GM21390 (cell line): ENCODE measurements at regions not wholly inside any gene's neighbourhood (a gene's known extent, or its start where the extent isn't known, plus 50 kb on each side); places are given as distances from the start of the nearest gene placed in this dataset.

Source experiments
- ATAC-seq: cut with Tn5 transposase; IDR thresholded peaks from one replicate; pipeline ENCODE4 v1.9.1; 2021; ENCODE audit not compliant: unreplicated experiment

GRCh38 chr11:27287205-27287604 is 75.8 kb downstream of the CCDC34 start:
- ATAC-seq = no peak

DNA sequence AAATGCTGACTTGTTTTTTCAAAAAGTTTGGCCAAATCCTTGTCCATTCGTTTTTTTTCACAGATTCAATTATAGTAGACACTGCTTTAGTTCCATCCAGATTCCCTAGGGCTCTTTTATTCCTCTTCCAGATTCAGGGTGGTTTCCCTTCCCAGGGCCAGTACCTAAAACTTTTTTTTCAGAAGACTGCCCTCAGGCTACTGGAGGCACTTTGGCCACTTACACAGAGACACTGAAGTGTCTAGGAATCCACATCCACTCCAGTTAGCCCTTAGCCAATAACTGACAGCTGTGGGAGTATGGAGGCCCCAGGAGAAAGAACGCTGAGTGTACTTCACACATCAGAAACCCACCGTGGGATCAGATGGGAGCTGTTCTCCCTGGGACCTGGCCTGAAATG is 77.3 kb downstream of the CCDC34 start:
- ATAC-seq = no peak

GRCh38 chr11:27282806-27283205 is 80.2 kb downstream of the CCDC34 start:
- ATAC-seq = no peak

DNA sequence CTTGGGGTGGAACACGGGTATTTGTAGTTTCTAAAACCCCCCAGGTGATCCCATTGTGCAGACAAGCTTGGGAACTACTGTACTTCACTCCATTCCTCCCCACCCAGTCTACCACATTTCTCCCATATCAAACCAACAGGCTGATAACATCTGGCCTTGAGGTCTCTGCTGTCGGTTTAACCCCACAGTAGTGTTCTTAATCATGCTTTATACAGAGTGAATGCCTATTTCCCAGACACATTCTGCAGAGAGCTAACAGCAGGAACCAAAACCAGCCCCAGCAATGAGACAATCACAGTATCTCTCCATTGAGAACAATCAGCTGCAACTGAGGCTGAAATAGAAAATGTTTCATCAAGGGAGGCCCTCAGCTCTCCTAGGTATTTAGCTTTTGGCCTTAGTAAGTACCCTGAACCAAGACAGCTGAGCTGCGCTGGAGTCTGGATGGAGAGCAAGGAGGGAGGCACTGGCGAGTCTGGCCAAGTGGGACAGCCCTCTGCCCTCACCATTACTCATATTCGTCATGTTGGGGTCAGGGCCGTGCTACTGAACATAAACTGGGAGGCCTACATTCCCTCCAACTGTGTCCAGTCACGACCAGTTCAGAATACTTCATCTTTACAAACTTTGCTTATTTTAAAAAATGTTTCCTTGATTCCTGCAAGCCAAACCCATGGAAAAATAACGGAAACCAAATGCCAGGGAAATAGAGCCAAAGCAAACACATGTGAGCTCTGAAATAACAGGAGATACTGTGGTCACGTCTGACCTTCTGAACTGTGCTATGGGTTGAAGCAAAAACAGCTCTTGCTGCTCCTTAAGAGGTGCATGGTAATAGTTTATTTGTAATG is 81.0 kb downstream of the CCDC34 start:
- no peak for ATAC-seq

GRCh38 chr11:27281276-27281675 is 81.7 kb downstream of the CCDC34 start:
- ATAC-seq = no peak

DNA sequence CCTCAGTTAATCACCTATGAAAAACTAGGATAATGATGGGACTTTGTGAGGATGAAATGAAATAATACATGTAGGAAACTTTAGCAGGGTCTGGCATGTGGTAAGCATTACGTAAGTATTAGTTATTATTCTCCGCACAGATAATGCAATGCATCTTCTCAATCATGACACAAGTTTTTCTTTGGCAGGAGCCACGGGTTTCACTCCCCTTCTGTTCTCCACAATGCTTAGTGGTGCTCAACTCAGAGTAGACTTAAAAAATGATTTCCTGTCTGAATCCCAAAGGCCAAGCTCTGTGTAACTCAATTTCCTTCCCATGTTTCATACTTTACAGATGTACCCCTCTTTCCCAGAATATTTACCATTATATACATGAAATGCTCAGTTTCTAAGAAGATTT is 82.9 kb downstream of the CCDC34 start:
- ATAC-seq = no peak

DNA sequence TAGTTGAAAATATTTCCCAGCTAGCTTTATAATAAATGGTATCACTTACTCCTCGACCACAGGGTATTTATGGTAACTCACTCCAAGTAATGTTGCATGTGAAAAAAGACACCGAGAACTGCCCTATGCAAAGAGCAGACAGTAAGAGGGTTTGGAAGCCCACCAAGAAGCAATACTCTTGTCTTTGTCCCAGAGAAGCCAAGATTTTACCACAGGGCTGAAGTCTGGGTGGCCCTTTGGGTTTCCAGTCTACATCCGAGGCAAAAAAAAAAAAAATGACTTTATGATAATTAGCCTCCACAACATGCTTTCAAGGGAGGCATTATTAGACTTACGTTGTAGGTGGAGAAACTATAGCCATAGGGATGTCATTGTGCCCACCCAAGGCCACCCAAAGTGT is 83.6 kb downstream of the CCDC34 start:
- ATAC-seq = no peak

GRCh38 chr11:27277843-27278242 is 85.2 kb downstream of the CCDC34 start:
- ATAC-seq = no peak

GRCh38 chr11:27276141-27276540 is 86.9 kb downstream of the CCDC34 start:
- ATAC-seq = no peak

GRCh38 chr11:27274854-27275395 is 88.1 kb downstream of the CCDC34 start:
- ATAC-seq = no peak

- ATAC-seq = no peak
These were observed 96.9 kb downstream of the CCDC34 start for GRCh38 chr11:27266125-27266524.

DNA sequence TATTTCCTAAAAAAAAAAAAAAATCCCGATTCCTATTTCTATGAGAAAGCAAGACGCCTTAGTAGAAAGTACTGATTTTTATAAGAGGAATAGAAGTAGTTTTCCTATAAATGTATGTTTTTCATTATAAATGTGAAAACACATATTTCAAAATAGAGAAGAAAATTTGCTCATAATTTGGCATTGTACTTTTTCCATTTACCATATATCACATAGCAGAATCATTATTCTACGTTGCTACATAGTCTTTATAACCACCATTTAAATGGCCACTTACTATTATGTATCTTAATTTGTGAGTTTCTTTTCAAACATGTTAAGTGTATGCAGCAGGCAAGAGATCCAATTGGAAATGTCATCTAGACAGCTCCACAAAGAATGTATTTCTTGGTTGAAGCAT is 99.0 kb downstream of the CCDC34 start:
- ATAC-seq = no peak

DNA sequence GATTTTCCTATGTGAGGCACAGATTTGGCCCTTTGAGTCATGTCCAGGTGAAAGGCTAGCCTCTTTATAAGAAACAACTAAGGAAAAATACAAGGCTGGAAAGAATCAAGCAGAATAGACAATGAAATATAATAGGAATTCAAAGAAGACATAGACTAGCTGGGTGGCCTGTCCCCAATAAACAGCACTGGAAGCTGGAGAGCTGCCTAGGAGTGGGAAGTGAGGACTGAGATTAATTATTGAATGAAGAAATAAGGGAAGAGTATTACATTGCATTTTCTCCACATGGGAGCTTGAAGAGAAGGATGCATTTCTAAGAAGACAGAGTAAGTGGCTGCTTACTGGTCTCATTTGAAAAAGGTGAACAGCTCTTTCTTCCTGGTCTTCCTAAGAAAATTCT is 100.0 kb downstream of the CCDC34 start:
- ATAC-seq = no peak

GRCh38 chr11:27255447-27255828 is 107.6 kb downstream of the CCDC34 start:
- ATAC-seq = no peak

- ATAC-seq = no peak
These were observed 108.1 kb downstream of the CCDC34 start for GRCh38 chr11:27254744-27255446.

DNA sequence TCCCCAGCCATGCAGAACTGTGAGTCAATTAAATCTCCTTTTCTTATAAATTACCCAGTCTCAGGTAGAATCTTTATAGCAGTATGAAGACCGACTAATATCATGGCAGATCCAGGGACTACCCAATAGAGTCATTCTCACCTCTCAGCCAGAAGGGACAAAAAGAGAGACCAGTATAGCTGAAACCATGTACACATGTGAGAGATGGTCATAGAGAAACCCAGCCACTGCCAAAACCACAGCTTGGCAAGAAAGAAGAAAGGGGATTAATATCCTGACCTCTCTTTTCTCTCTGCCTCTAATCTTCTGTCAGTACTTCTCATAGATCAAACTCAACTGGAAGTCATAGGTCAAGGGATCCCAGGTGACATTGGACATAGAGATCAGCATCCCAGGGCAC is 109.8 kb downstream of the CCDC34 start:
- ATAC-seq = no peak

- ATAC-seq = no peak
These were observed 111.9 kb downstream of the CCDC34 start for GRCh38 chr11:27250867-27251665.

- no peak for ATAC-seq
These were observed 114.2 kb downstream of the CCDC34 start for GRCh38 chr11:27248576-27249509.

GRCh38 chr11:27247660-27248059 is 115.4 kb downstream of the CCDC34 start:
- ATAC-seq = no peak

DNA sequence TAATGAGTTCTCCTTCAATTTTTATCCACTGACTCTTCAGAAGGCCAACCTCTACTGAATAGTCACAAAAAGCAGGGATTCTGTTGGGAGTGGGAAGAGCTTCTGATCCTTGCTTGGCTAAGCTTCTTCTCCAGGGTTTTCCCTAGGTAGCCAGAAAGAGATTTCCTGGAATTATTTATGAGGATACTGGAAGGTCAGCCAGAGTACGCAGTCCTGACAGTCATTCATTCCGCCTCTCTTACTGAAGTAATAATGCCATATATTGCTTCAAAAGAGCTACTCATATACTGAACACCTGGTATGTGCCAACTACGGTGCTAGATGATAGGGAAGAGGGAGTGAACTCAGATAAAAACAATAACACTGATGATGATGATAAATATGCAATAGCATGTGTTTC is 116.1 kb downstream of the CCDC34 start:
- ATAC-seq = no peak
